GM12878 (cell line): ENCODE measurements at regions not wholly inside any gene's neighbourhood (a gene's known extent, or its start where the extent isn't known, plus 50 kb on each side); places are given as distances from the start of the nearest gene placed in this dataset.

ENCODE experiments used
- ATAC-seq: fragments of 200-7000 bp; cut with Tn5 transposase; 3 replicates; pipeline ENCODE4 v1.9.1; 2020; ENCODE audit warnings: mild to moderate bottlenecking, moderate library complexity
- BruUV-seq: library from RNA; stranded (reverse); fragments of 400-500 nt; replicated peaks from 2 replicates; lab custom pipeline; 2021; lab: Mats Ljungman, UMichigan
- CTCF ChIA-PET: fragments of 300-600 bp; sonication (Branson Sonifier 250); formaldehyde crosslinking; extraction: SDS; loops from one replicate; lab custom pipeline; 2021; ENCODE audit warnings: inconsistent platforms; lab: Yijun Ruan, JAX
- POLR2A ChIA-PET: fragments of 350-600 bp; formaldehyde crosslinking; extraction: SDS; loops from one replicate; lab custom pipeline; 2021; ENCODE audit warnings: inconsistent platforms; lab: Charles Lee
- RAD21 ChIA-PET: fragments of 300-600 bp; sonication (Branson Sonifier 250); formaldehyde crosslinking; loops from one replicate; lab custom pipeline; 2023; ENCODE audit warnings: antibody characterized with exemption; ENCODE audit not compliant: unreplicated experiment; lab: Charles Lee
- SMC1A ChIA-PET: fragments of 300-600 bp; sonication (Branson Sonifier 250); formaldehyde crosslinking; loops from one replicate; lab custom pipeline; 2023; ENCODE audit not compliant: unreplicated experiment, uncharacterized antibody; lab: Charles Lee
- DNase-seq: peaks from one replicate; pipeline ENCODE4 v3.0.0-alpha.2; 2011; ENCODE audit warnings: low read depth, low spot score
- FAIRE-seq: peaks from 3 replicates; lab custom pipeline; 2011; peaks lifted over from hg19 to GRCh38; lab: Jason Lieb, UNC
- H2AFZ ChIP-seq: 2 replicates; pipeline ENCODE4 v1.6.0; 2011; ENCODE audit warnings: low read depth, low read length, control low read depth; ENCODE audit not compliant: control insufficient read depth
- H3K27ac ChIP-seq: 2 replicates; pipeline ENCODE4 v1.5.1; 2011; ENCODE audit warnings: control low read depth; ENCODE audit not compliant: control insufficient read depth, insufficient read depth
- H3K27me3 ChIP-seq, 2 experiments: replicated peaks in 1 of 2; 2 replicates each; pipeline versions ENCODE4 v1.6.0 to v1.6.1; 2011; ENCODE audit warnings: low read length in 1 of 2; ENCODE audit not compliant: control insufficient read depth in 2 of 2, insufficient read depth in 2 of 2
- H3K36me3 ChIP-seq, 2 experiments: 2 replicates each; pipeline ENCODE4 v1.5.1; 2011; ENCODE audit warnings: low read length in 1 of 2; ENCODE audit not compliant: control insufficient read depth in 2 of 2, insufficient read depth in 2 of 2
- H3K4me1 ChIP-seq: 2 replicates; pipeline ENCODE4 v1.6.1; 2011; ENCODE audit warnings: mild to moderate bottlenecking, low read length, moderate library complexity, mixed read lengths; ENCODE audit not compliant: control insufficient read depth, insufficient read depth
- H3K4me2 ChIP-seq: 2 replicates; pipeline ENCODE4 v1.6.0; 2011; ENCODE audit warnings: control low read depth; ENCODE audit not compliant: control insufficient read depth, insufficient read depth
- H3K4me3 ChIP-seq: fragments of 200-600 bp; sonication (generic); 2 replicates; pipeline ENCODE4 v1.5.1; 2016
- H3K79me2 ChIP-seq: 2 replicates; pipeline ENCODE4 v1.6.0; 2011; ENCODE audit warnings: low read length; ENCODE audit not compliant: control insufficient read depth, insufficient read depth
- H3K9ac ChIP-seq: 2 replicates; pipeline ENCODE4 v1.8.0; 2011; ENCODE audit warnings: low read length, control low read depth, mixed read lengths; ENCODE audit not compliant: control insufficient read depth, insufficient read depth
- H3K9me3 ChIP-seq: replicated peaks from 3 replicates; pipeline ENCODE4 v1.5.1; 2011; ENCODE audit warnings: mild to moderate bottlenecking, low read length; ENCODE audit not compliant: control insufficient read depth, insufficient read depth
- H4K20me1 ChIP-seq: 2 replicates; pipeline ENCODE4 v1.6.0; 2011; ENCODE audit not compliant: control insufficient read depth, insufficient read depth
- CHD4 ChIP-seq: fragments of 200-600 bp; sonication (generic); IDR thresholded peaks from 2 replicates; pipeline ENCODE4 v1.6.1; 2016; ENCODE audit warnings: mild to moderate bottlenecking
- NR2C1 ChIP-seq: fragments of 450-650 bp; IDR thresholded peaks from 2 replicates; pipeline ENCODE4 v1.6.1; 2017; ENCODE audit warnings: antibody characterized with exemption, mild to moderate bottlenecking, moderate library complexity
- SPI1 ChIP-seq: IDR thresholded peaks from 2 replicates; pipeline ENCODE4 v1.6.1; 2011; ENCODE audit warnings: low read depth, mild to moderate bottlenecking, low read length, moderate library complexity, borderline replicate concordance; ENCODE audit not compliant: insufficient read depth
- TCF3 ChIP-seq: IDR thresholded peaks from 2 replicates; pipeline ENCODE4 v1.6.1; 2012; ENCODE audit warnings: low read depth, mild to moderate bottlenecking, low read length, borderline replicate concordance; ENCODE audit not compliant: insufficient read depth
- WRNIP1 ChIP-seq: IDR thresholded peaks from 2 replicates; pipeline ENCODE4 v1.6.1; 2011; ENCODE audit warnings: low read depth, low read length, improper control_type of control experiment, borderline replicate concordance
- ZNF217 ChIP-seq: fragments of 450-650 bp; IDR thresholded peaks from 2 replicates; pipeline ENCODE4 v1.6.1; 2017; ENCODE audit warnings: antibody characterized with exemption, mild to moderate bottlenecking
- ZNF384 ChIP-seq: IDR thresholded peaks from 2 replicates; pipeline ENCODE4 v1.6.1; 2012; ENCODE audit warnings: low read depth, mild to moderate bottlenecking, low read length, improper control_type of control experiment, borderline replicate concordance
- WGBS: methylation state at CpG from one replicate; pipeline ENCODE4 v1.1.6; 2016; ENCODE audit warnings: low lambda C conversion rate; ENCODE audit not compliant: insufficient replicate concordance, insufficient coverage; ENCODE audit errors: missing lambda C conversion rate; 5-methylcytosine and 5-hydroxymethylcytosine counted together
- in situ Hi-C: fragments of 300-500 bp; cut with MboI; formaldehyde crosslinking; loops from 9 replicates; pipeline ENCODE4 v1.14.3; 2018; ENCODE audit warnings: mixed read lengths
- intact Hi-C: fragments of 100-400 bp; cut with micrococcal nuclease; formaldehyde crosslinking; loops from one replicate; pipeline ENCODE4 v1.14.2; 2022; ENCODE audit not compliant: unreplicated experiment

DNA sequence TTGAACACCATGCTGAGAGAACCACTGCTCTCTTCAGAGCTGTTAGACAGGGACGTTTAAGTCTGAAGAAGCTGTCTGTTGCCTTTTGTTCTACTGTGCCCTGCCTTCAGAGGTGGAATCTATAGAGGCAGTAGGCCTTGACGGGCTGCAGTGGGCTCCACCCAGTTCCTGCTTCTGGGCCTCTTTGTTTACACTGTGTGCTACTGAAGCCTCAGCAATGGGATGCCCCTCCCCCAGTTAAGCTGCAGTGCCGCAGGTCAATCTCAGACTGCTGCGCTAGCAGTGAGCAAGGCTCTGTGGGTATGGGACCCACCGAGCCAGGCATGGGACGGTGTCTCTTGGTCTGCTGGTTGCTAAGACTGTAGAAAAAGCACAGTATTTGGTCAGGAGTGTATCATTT is 162.3 kb upstream of the NXPH2 start:
- Histone ChIP-seq H3K79me2 (no peaks in the 10 kb centered on the region), H3K4me1 (no peaks in the 10 kb centered on the region), H3K27ac (no peak overlapping the region), H4K20me1 (no peaks in the 10 kb centered on the region), H3K36me3 (no peaks in the 10 kb centered on the region), H3K4me2 (no peak overlapping the region), H3K9me3 (no peaks in the 10 kb centered on the region), H3K4me3 (no peak overlapping the region), H2AFZ (no peak overlapping the region), H3K27me3 (no peaks in the 10 kb centered on the region), H3K9ac (no peak overlapping the region)
- 27% methylated on average over 6 of the region's 6 CpGs for WGBS
- CTCF ChIA-PET, result no interaction called here
- ATAC-seq, result no peak
- no TSS peak for BruUV-seq
- RAD21 ChIA-PET, result interaction anchor here (1.1 kb wide), 1 partner anchor 19 kb away, joined by 3 read pairs; no protein-coding TSS in a partner anchor
- FAIRE-seq, result no peak
- POLR2A ChIA-PET, result no interaction called here
- intact Hi-C loops, result no loop called here
- in situ Hi-C loops, result no loop called here
- TF ChIP-seq WRNIP1, result no peak
- no peak for TF ChIP-seq ZNF217
- no peak for TF ChIP-seq ZNF384
- TF ChIP-seq CHD4, result no peak
- no peak for TF ChIP-seq SPI1
- TF ChIP-seq TCF3, result no peak
- no peak for TF ChIP-seq NR2C1
- SMC1A ChIA-PET, result no interaction called here
- no peak for DNase-seq
